ENCODE measurements at regions not wholly inside any gene's neighbourhood (a gene's known extent, or its start where the extent isn't known, plus 50 kb on each side); places are given as distances from the start of the nearest gene placed in this dataset.

GRCh38 chr5:10832421-10832820, 71.4 kb upstream of the DAP start:
- TF ChIP-seq CTCF (IDR thresholded peaks at IDR 0.05; ENCODE audit: poor library complexity) (no peak), EZH2 (IDR thresholded peaks at IDR 0.05; ENCODE audit: borderline replicate concordance) (no peak), EZH2phosphoT487 (IDR thresholded peaks at IDR 0.05; ENCODE audit: low read depth, severe bottlenecking, unreplicated experiment) (no peak)

All from hepatocyte (in vitro differentiated cells).